ENCODE measurements at regions not wholly inside any gene's neighbourhood (a gene's known extent, or its start where the extent isn't known, plus 50 kb on each side); places are given as distances from the start of the nearest gene placed in this dataset.

DNA sequence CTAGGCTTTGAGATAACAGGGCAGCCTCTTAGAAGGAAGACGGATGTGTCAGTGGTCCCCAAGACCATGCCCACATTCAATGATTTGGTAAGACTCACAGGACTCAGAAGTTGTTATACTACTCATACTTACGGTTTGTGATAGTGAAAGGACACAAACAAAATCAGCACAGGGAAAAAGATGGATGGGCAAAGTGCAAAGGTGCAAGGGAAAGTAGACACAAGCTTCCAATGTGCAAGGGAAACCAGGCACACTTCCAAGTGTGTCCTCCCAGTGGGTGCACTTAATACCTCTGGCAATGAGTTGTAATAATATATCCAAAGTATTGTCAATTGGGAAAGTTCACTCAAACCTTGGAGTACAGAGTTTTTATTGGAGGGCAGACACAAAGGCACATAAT lies 53.8 kb upstream of the VCX start:
- TF ChIP-seq SUZ12 (IDR thresholded peaks at IDR 0.05; ENCODE audit: extremely low read depth, insufficient read depth, insufficient read length) (no peak), YY1 (IDR thresholded peaks at IDR 0.05; ENCODE audit: insufficient read depth, insufficient read length) (no peak), ZNF274 (IDR thresholded peaks at IDR 0.05; ENCODE audit: low read depth, low read length) (no peak)
- H3K4me1 ChIP-seq (ENCODE audit: insufficient read depth, insufficient read length) = no peaks in the 10 kb centered on the region
- H3K9me3 ChIP-seq (ENCODE audit: insufficient read depth, low read length) = peaks cover 5% of the 10 kb centered on the region; the same call in 1 of the 2 replicates
- no peak for DNase-seq (ENCODE audit: low read depth, low spot score)
- no peaks in the 10 kb centered on the region for H3K36me3 ChIP-seq (ENCODE audit: insufficient read depth, insufficient read length, low read length)
- H3K27me3 ChIP-seq (ENCODE audit: insufficient read depth, insufficient read length) = no peaks in the 10 kb centered on the region
- H3K9ac ChIP-seq (ENCODE audit: insufficient read length, low read depth) = no peak overlapping the region
- no peak overlapping the region for H3K4me3 ChIP-seq (ENCODE audit: insufficient read length, low read depth)

DNA sequence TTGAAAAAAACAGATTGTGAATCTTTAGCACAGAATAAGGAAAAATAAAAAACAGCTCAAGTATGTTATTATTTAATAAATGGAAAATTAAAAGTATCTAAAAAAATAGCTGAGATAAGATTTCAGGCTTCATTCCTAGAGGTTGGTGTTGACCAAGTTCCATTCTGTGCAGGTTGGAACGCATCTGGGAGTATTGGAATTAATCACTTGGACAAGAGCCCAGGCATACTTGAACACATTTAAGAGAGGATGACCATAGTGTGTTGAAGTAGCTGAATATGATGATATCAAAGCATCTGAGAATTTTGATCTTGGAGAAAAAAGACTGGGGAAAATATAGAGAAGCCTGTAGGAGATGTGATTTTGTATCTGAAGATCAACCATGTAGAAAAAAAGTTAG lies 54.6 kb upstream of the VCX start:
- TF ChIP-seq SUZ12 (IDR thresholded peaks at IDR 0.05; ENCODE audit: extremely low read depth, insufficient read depth, insufficient read length) = no peak
- no peak for TF ChIP-seq ZNF274 (IDR thresholded peaks at IDR 0.05; ENCODE audit: low read depth, low read length)
- no peak for TF ChIP-seq YY1 (IDR thresholded peaks at IDR 0.05; ENCODE audit: insufficient read depth, insufficient read length)
- Histone ChIP-seq H3K9ac (ENCODE audit: insufficient read length, low read depth) (no peak overlapping the region), H3K9me3 (ENCODE audit: insufficient read depth, low read length) (peaks cover 5% of the 10 kb centered on the region; the same call in 1 of the 2 replicates), H3K4me3 (ENCODE audit: insufficient read length, low read depth) (no peak overlapping the region), H3K27me3 (ENCODE audit: insufficient read depth, insufficient read length) (no peaks in the 10 kb centered on the region), H3K4me1 (ENCODE audit: insufficient read depth, insufficient read length) (no peaks in the 10 kb centered on the region), H3K36me3 (ENCODE audit: insufficient read depth, insufficient read length, low read length) (no peaks in the 10 kb centered on the region)
- no peak for DNase-seq (ENCODE audit: low read depth, low spot score)

DNA sequence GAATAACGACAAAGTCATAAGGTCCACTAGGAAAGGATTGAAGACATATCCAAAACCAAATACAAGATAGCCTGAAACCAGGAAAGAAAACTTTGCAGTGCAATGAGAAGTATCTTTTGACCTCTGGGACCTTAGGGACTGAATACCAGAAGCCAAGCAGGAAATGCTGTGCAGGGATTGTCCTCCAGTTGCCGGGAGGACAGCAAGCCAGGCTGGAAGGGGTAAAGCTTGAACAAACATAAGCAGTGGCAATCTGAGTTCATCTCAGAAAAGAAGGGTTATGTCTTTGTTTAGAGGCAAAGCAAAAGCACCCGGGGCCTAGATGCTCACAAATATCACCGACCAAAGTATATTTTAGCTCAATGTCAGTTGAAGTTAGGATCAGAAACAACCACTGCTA lies 55.3 kb upstream of the VCX start:
- H3K27me3 ChIP-seq (ENCODE audit: insufficient read depth, insufficient read length) = no peaks in the 10 kb centered on the region
- peaks cover 5% of the 10 kb centered on the region; the same call in 1 of the 2 replicates for H3K9me3 ChIP-seq (ENCODE audit: insufficient read depth, low read length)
- TF ChIP-seq ZNF274 (IDR thresholded peaks at IDR 0.05; ENCODE audit: low read depth, low read length) (no peak), SUZ12 (IDR thresholded peaks at IDR 0.05; ENCODE audit: extremely low read depth, insufficient read depth, insufficient read length) (no peak), YY1 (IDR thresholded peaks at IDR 0.05; ENCODE audit: insufficient read depth, insufficient read length) (no peak)
- no peak overlapping the region for H3K4me3 ChIP-seq (ENCODE audit: insufficient read length, low read depth)
- no peak for DNase-seq (ENCODE audit: low read depth, low spot score)
- no peaks in the 10 kb centered on the region for H3K4me1 ChIP-seq (ENCODE audit: insufficient read depth, insufficient read length)
- no peak overlapping the region for H3K9ac ChIP-seq (ENCODE audit: insufficient read length, low read depth)
- H3K36me3 ChIP-seq (ENCODE audit: insufficient read depth, insufficient read length, low read length) = no peaks in the 10 kb centered on the region

DNA sequence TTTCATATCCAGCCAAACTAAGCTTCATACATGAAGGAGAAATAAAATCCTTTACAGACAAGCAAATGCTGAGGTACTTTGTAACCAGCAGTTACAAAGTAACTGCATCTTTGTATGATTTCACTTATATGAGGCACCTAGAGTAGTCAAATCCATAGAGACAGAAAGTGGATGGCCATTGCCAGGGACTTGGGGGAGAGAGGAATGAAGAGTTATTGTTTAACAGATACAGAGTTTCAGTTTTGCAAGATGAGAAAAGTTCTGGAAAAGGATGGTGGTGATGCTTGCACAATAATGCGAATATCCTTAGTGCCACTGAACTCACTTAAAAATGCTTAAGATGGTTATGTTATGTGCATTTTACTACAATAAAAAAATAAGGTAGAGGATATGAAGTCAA lies 58.4 kb upstream of the VCX start:
- DNase-seq (ENCODE audit: low read depth, low spot score) = no peak
- Histone ChIP-seq H3K4me1 (ENCODE audit: insufficient read depth, insufficient read length) (no peaks in the 10 kb centered on the region), H3K36me3 (ENCODE audit: insufficient read depth, insufficient read length, low read length) (no peaks in the 10 kb centered on the region), H3K9me3 (ENCODE audit: insufficient read depth, low read length) (no peaks in the 10 kb centered on the region), H3K4me3 (ENCODE audit: insufficient read length, low read depth) (no peak overlapping the region), H3K9ac (ENCODE audit: insufficient read length, low read depth) (no peak overlapping the region), H3K27me3 (ENCODE audit: insufficient read depth, insufficient read length) (no peaks in the 10 kb centered on the region)
- TF ChIP-seq ZNF274 (IDR thresholded peaks at IDR 0.05; ENCODE audit: low read depth, low read length) = no peak
- no peak for TF ChIP-seq YY1 (IDR thresholded peaks at IDR 0.05; ENCODE audit: insufficient read depth, insufficient read length)
- TF ChIP-seq SUZ12 (IDR thresholded peaks at IDR 0.05; ENCODE audit: extremely low read depth, insufficient read depth, insufficient read length) = no peak

DNA sequence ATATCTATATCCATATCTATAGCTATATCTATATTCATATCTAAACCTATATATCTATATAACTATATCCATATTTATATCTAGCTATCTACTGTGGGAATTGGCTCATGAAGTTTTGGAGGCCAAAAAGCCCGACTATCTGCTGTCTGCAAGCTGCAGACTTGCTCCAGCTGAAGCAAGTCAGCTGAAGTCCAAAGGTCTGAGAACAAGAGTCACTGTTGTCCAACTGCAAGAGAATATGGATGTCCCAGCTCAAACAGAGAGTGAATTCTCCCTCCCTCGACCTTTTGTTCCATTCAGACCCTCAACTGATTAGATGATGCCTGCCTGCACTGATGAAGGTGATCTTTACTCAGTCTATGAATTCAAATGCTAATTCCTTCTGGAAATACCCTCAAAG lies 63.3 kb upstream of the VCX start:
- Histone ChIP-seq H3K4me3 (ENCODE audit: insufficient read length, low read depth) (no peak overlapping the region), H3K4me1 (ENCODE audit: insufficient read depth, insufficient read length) (no peaks in the 10 kb centered on the region), H3K9ac (ENCODE audit: insufficient read length, low read depth) (no peak overlapping the region), H3K27me3 (ENCODE audit: insufficient read depth, insufficient read length) (no peaks in the 10 kb centered on the region), H3K9me3 (ENCODE audit: insufficient read depth, low read length) (no peaks in the 10 kb centered on the region), H3K36me3 (ENCODE audit: insufficient read depth, insufficient read length, low read length) (no peaks in the 10 kb centered on the region)
- TF ChIP-seq SUZ12 (IDR thresholded peaks at IDR 0.05; ENCODE audit: extremely low read depth, insufficient read depth, insufficient read length) (no peak), YY1 (IDR thresholded peaks at IDR 0.05; ENCODE audit: insufficient read depth, insufficient read length) (no peak), ZNF274 (IDR thresholded peaks at IDR 0.05; ENCODE audit: low read depth, low read length) (no peak)
- no peak for DNase-seq (ENCODE audit: low read depth, low spot score)

DNA sequence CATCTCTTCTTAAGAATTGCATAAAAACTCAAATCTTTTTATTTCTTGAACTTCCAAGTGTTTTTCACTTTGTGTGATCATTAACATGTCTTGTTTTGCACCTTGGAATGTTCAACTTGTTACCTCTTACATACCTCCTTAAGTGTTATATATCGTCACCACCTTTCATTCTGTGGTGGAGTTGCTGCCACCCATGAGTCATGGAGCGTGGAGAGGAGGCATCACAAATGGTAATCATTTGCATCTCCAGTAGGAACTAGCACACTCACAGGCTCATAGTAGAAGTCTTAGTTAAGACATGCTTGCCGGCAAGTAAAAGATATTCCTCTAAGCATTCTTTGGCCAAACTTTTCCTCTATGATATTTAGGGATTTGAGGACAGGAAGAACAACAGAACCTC lies 67.0 kb upstream of the VCX start:
- DNase-seq (ENCODE audit: low read depth, low spot score) = no peak
- Histone ChIP-seq H3K36me3 (ENCODE audit: insufficient read depth, insufficient read length, low read length) (no peaks in the 10 kb centered on the region), H3K4me3 (ENCODE audit: insufficient read length, low read depth) (no peak overlapping the region), H3K9me3 (ENCODE audit: insufficient read depth, low read length) (no peaks in the 10 kb centered on the region), H3K4me1 (ENCODE audit: insufficient read depth, insufficient read length) (no peaks in the 10 kb centered on the region), H3K9ac (ENCODE audit: insufficient read length, low read depth) (no peak overlapping the region), H3K27me3 (ENCODE audit: insufficient read depth, insufficient read length) (no peaks in the 10 kb centered on the region)
- TF ChIP-seq YY1 (IDR thresholded peaks at IDR 0.05; ENCODE audit: insufficient read depth, insufficient read length) (no peak), SUZ12 (IDR thresholded peaks at IDR 0.05; ENCODE audit: extremely low read depth, insufficient read depth, insufficient read length) (no peak), ZNF274 (IDR thresholded peaks at IDR 0.05; ENCODE audit: low read depth, low read length) (no peak)

DNA sequence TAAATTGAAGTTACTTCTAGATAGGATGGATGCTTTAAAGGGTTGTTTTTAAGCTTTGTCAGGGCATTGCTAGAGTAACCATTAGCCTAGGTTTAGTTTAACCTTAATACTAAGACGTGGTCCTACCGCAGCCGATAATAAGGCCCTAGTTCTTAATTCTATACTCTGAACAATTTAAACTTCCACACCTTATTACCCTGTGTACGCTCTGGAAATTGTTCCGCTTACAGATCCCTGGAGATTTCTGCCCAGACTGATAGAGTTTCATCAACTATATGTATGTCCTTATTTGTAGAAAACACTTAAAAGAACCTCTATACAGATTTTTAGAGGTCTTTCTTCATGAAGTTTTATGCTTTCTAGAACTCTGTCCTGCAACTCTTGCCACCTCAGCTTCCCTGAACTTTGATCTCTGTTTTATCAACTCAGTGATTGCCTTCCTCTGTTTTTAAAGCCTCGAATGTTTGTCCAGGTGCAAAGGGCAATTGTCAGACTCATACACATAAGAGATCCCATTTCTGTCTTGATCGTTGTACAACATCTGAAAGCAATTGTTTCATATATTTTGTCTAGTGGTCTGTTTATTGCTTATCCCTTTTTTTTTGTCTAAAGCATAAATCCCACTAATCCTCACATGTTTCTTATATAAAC lies 71.1 kb upstream of the VCX start:
- no peaks in the 10 kb centered on the region for H3K9me3 ChIP-seq (ENCODE audit: insufficient read depth, low read length)
- no peaks in the 10 kb centered on the region for H3K27me3 ChIP-seq (ENCODE audit: insufficient read depth, insufficient read length)
- TF ChIP-seq ZNF274 (IDR thresholded peaks at IDR 0.05; ENCODE audit: low read depth, low read length) (no peak), SUZ12 (IDR thresholded peaks at IDR 0.05; ENCODE audit: extremely low read depth, insufficient read depth, insufficient read length) (no peak), YY1 (IDR thresholded peaks at IDR 0.05; ENCODE audit: insufficient read depth, insufficient read length) (no peak)
- DNase-seq (ENCODE audit: low read depth, low spot score) = no peak
- no peak overlapping the region for H3K4me3 ChIP-seq (ENCODE audit: insufficient read length, low read depth)
- no peak overlapping the region for H3K9ac ChIP-seq (ENCODE audit: insufficient read length, low read depth)
- no peaks in the 10 kb centered on the region for H3K4me1 ChIP-seq (ENCODE audit: insufficient read depth, insufficient read length)
- H3K36me3 ChIP-seq (ENCODE audit: insufficient read depth, insufficient read length, low read length) = no peaks in the 10 kb centered on the region
